Hepatocyte (in vitro differentiated cells): ENCODE measurements at regions not wholly inside any gene's neighbourhood (a gene's known extent, or its start where the extent isn't known, plus 50 kb on each side); places are given as distances from the start of the nearest gene placed in this dataset.

ENCODE experiments used
- EZH2 ChIP-seq: fragments of 200-600 bp; sonication (generic); IDR thresholded peaks from 2 replicates; pipeline ENCODE4 v1.6.1; 2016; ENCODE audit warnings: antibody characterized with exemption, mild to moderate bottlenecking, borderline replicate concordance
- EZH2phosphoT487 ChIP-seq: fragments of 200-600 bp; sonication (generic); IDR thresholded peaks from one replicate; pipeline ENCODE4 v1.6.1; 2018; ENCODE audit warnings: antibody characterized with exemption, mild to moderate bottlenecking, low read depth, moderate library complexity; ENCODE audit not compliant: unreplicated experiment, severe bottlenecking
- TF ChIP-seq, protein P1 (sequence below): fragments of 200-600 bp; sonication (generic); IDR thresholded peaks from 2 replicates; pipeline ENCODE4 v1.5.1; 2016; ENCODE audit warnings: antibody characterized with exemption, mild to moderate bottlenecking; ENCODE audit not compliant: poor library complexity

DNA sequence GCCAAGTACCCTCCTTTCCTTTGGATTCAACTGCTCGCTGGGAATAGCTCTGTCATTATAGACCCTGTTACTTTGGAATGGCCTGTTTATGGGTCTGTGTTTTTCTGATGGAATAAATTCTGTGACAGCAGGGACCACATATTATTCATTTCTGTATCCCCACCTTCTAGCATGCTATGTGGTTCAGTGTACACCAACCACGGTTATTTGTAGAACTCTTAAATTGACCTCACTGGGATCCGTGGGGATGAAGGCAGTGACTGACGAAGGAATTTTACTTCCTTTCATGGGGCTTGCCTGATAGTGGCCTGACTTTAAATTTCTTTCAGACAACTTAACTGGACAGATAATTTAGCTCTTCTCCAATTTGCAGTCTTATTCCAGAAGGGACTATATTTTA is 343.2 kb downstream of the SPRY1 start:
- TF ChIP-seq, protein P1, sequence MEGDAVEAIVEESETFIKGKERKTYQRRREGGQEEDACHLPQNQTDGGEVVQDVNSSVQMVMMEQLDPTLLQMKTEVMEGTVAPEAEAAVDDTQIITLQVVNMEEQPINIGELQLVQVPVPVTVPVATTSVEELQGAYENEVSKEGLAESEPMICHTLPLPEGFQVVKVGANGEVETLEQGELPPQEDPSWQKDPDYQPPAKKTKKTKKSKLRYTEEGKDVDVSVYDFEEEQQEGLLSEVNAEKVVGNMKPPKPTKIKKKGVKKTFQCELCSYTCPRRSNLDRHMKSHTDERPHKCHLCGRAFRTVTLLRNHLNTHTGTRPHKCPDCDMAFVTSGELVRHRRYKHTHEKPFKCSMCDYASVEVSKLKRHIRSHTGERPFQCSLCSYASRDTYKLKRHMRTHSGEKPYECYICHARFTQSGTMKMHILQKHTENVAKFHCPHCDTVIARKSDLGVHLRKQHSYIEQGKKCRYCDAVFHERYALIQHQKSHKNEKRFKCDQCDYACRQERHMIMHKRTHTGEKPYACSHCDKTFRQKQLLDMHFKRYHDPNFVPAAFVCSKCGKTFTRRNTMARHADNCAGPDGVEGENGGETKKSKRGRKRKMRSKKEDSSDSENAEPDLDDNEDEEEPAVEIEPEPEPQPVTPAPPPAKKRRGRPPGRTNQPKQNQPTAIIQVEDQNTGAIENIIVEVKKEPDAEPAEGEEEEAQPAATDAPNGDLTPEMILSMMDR: no peak
- TF ChIP-seq EZH2: no peak
- TF ChIP-seq EZH2phosphoT487: no peak
